Spinal cord (tissue), 9 donors: ENCODE measurements at regions not wholly inside any gene's neighbourhood (a gene's known extent, or its start where the extent isn't known, plus 50 kb on each side); places are given as distances from the start of the nearest gene placed in this dataset.

Source experiments
- DNase-seq, 6 donors: peaks; one replicate each; pipeline versions ENCODE4 v3.0.0 to v3.0.0-alpha.2; 2013 to 2015; ENCODE audit warnings: low spot score in 6 of 6, low read depth in 4 of 6
- H3K27ac ChIP-seq: one replicate; pipeline ENCODE4 v1.5.1; 2013; ENCODE audit warnings: low read depth, low read length, control low read depth
- H3K27me3 ChIP-seq: one replicate; pipeline ENCODE4 v1.6.1; 2013; ENCODE audit warnings: low read length; ENCODE audit not compliant: control insufficient read depth, insufficient read depth
- H3K36me3 ChIP-seq: one replicate; pipeline ENCODE4 v1.6.1; 2013; ENCODE audit warnings: low read length; ENCODE audit not compliant: control insufficient read depth, insufficient read depth
- H3K4me1 ChIP-seq: one replicate; pipeline ENCODE4 v1.6.1; 2013; ENCODE audit warnings: low read length; ENCODE audit not compliant: control insufficient read depth, insufficient read depth
- H3K4me3 ChIP-seq: one replicate; pipeline ENCODE4 v1.5.1; 2013; ENCODE audit warnings: low read depth, low read length, control low read depth
- H3K9me3 ChIP-seq: one replicate; pipeline ENCODE4 v1.6.1; 2013; ENCODE audit warnings: low read length; ENCODE audit not compliant: control insufficient read depth, insufficient read depth
- WGBS: methylation state at CpG from one replicate; pipeline ENCODE4 v1.1.5; 2013; ENCODE audit warnings: missing lambda C conversion rate; ENCODE audit not compliant: insufficient coverage; 5-methylcytosine and 5-hydroxymethylcytosine counted together
- donor health status: healthy.

- Histone ChIP-seq H3K9me3 (no peaks in the 10 kb centered on the region), H3K27ac (peak overlapping the region; percentile 78), H3K27me3 (no peaks in the 10 kb centered on the region), H3K36me3 (no peaks in the 10 kb centered on the region), H3K4me1 (peaks cover 8% of the 10 kb centered on the region), H3K4me3 (no peak overlapping the region)
- peak in 4 of 6 donors; percentile 51 to 93 (median 78) for DNase-seq
- WGBS, result 17% methylated on average over 1 of the region's 6 CpGs
These were observed 75.0 kb downstream of the HMHB1 start for GRCh38 chr5:143886651-143887638.

DNA sequence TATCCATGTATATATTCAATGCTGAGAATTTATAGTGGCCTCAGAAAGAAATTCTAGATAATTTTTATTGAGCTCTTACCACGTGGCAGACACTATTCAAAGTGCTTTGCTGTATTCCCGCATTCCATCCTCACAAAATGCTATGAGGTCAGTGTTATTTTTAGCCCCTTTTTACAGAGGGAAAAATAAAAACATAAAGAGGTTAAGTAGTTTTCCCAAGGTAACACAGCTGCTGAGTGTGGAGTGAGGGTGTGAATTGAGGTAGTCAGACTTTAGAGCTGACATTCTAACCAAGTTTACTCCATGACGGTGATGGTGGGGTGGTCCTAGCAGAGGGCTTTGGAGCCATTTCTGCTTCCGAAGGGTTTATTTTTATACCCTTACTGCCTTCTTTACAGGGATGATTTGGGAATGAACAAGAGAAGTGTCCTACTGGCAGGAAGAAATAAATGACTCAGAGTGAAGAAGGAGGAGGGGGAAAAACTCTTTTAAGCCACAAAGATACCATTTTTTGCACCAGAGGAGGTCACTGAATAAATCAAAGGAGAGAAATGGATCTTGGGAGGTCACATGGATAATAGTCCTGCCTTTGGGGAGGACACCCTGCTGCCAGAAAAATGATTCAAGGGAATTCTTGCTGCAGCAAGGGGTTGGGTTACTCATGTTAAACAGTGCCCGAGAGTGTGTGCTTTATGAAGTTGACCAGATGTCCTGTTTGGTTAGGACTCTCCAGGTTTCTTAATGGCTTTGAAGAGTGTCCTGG lies 76.1 kb downstream of the HMHB1 start:
- peak in 1 of 6 donors; percentile 52 for DNase-seq

DNA sequence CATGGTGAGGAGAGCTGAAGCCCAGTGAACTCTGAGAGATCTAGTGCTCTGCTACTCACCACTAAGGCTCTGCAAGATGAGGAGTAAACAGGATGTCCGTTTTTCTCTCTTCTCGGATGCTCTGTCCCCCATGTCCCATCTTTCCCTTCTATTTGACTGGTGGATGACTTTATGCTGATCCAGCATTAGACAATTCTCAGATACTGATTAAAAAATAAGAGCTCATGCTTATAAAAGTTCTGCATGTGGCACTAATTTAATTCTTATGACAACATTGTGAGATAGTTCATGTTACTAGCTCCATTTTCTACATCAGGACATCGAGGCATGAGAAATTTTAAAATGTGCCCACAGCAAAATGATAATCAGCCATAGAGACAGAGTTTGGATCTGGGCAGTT lies 77.0 kb downstream of the HMHB1 start:
- Histone ChIP-seq H3K36me3 (no peaks in the 10 kb centered on the region), H3K9me3 (no peaks in the 10 kb centered on the region), H3K4me1 (peaks cover 8% of the 10 kb centered on the region), H3K4me3 (no peak overlapping the region), H3K27ac (peak overlapping the region; percentile 12), H3K27me3 (no peaks in the 10 kb centered on the region)
- WGBS, result no CpG with 5 or more reads among the region's 3 CpGs
- no peak for DNase-seq

More for the DNA sequence above, 76.1 kb downstream of the HMHB1 start:
- WGBS, result 63% methylated on average over 1 of the region's 5 CpGs
- H3K36me3 ChIP-seq, result no peaks in the 10 kb centered on the region
- H3K9me3 ChIP-seq, result no peaks in the 10 kb centered on the region
- no peaks in the 10 kb centered on the region for H3K27me3 ChIP-seq
- peak overlapping the region; percentile 12 for H3K27ac ChIP-seq
- H3K4me1 ChIP-seq, result peaks cover 8% of the 10 kb centered on the region
- no peak overlapping the region for H3K4me3 ChIP-seq

DNA sequence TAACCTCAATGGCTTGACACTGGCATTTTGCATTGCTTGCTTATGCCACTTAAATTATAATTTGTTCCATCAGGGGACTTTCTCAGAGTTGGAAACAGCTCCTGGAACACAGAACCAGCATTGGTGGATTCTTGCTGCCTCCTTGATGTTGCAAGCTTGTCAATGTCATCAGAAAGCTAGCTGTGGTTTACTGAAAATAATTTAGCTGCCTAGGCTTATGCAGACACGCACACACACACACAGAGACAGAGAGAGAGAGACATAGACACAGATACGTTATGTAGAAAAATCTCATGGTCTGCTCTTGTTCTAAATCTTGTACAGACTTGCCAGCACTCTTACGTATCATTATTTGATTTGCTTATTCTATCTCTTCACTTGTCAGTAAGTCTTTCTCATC lies 78.0 kb downstream of the HMHB1 start:
- DNase-seq, result no peak
- Histone ChIP-seq H3K27ac (peak overlapping the region; percentile 4), H3K4me1 (peaks cover 8% of the 10 kb centered on the region), H3K4me3 (no peak overlapping the region), H3K27me3 (no peaks in the 10 kb centered on the region), H3K36me3 (no peaks in the 10 kb centered on the region), H3K9me3 (no peaks in the 10 kb centered on the region)
- 40% methylated on average over 1 of the region's 3 CpGs for WGBS

DNA sequence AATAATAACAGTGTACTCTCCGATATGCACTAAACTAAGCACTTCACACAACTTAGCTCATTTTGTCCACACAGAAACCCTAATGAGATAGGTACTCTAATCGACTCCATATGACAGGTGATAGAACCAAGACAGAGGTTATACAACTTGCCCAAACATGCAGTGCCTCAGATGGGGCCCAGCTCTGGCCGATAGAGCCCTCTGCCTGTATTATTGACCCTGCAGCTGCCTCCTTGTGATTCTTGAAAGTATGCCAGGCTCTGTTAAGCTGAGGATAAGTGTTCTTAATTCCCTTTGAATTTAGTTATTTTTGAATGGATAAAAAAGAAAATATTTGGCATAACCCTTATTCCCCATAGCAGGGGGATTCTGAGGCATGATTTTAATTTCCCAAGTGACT lies 78.5 kb downstream of the HMHB1 start:
- WGBS, result 26% methylated on average over 2 of the region's 3 CpGs
- peaks cover 8% of the 10 kb centered on the region for H3K4me1 ChIP-seq
- peak in 1 of 6 donors; percentile 63 for DNase-seq
- H3K36me3 ChIP-seq, result no peaks in the 10 kb centered on the region
- no peak overlapping the region for H3K4me3 ChIP-seq
- peak overlapping the region; percentile 4 for H3K27ac ChIP-seq
- no peaks in the 10 kb centered on the region for H3K9me3 ChIP-seq
- H3K27me3 ChIP-seq, result no peaks in the 10 kb centered on the region

- no peaks in the 10 kb centered on the region for H3K36me3 ChIP-seq
- H3K9me3 ChIP-seq, result no peaks in the 10 kb centered on the region
- H3K4me1 ChIP-seq, result peaks cover 2% of the 10 kb centered on the region
- peak in 2 of 6 donors; percentile 23 to 44 for DNase-seq
- H3K27ac ChIP-seq, result no peak overlapping the region
- no peak overlapping the region for H3K4me3 ChIP-seq
- WGBS, result no CpG with 5 or more reads among the region's 1 CpG
- H3K27me3 ChIP-seq, result no peaks in the 10 kb centered on the region
These were observed 80.3 kb downstream of the HMHB1 start for GRCh38 chr5:143892271-143892670.

- Histone ChIP-seq H3K4me1 (no peaks in the 10 kb centered on the region), H3K9me3 (no peaks in the 10 kb centered on the region), H3K4me3 (no peak overlapping the region), H3K27me3 (no peaks in the 10 kb centered on the region), H3K27ac (no peak overlapping the region), H3K36me3 (no peaks in the 10 kb centered on the region)
- no peak for DNase-seq
- WGBS, result 83% methylated on average over 1 of the region's 2 CpGs
These were observed 80.9 kb downstream of the HMHB1 start for GRCh38 chr5:143892908-143893307.

- no peaks in the 10 kb centered on the region for H3K36me3 ChIP-seq
- no CpG with 5 or more reads among the region's 2 CpGs for WGBS
- no peak for DNase-seq
- H3K27me3 ChIP-seq, result no peaks in the 10 kb centered on the region
- H3K9me3 ChIP-seq, result no peaks in the 10 kb centered on the region
- H3K4me1 ChIP-seq, result no peaks in the 10 kb centered on the region
- H3K4me3 ChIP-seq, result no peak overlapping the region
- no peak overlapping the region for H3K27ac ChIP-seq
These were observed 81.7 kb downstream of the HMHB1 start for GRCh38 chr5:143893638-143894037.

DNA sequence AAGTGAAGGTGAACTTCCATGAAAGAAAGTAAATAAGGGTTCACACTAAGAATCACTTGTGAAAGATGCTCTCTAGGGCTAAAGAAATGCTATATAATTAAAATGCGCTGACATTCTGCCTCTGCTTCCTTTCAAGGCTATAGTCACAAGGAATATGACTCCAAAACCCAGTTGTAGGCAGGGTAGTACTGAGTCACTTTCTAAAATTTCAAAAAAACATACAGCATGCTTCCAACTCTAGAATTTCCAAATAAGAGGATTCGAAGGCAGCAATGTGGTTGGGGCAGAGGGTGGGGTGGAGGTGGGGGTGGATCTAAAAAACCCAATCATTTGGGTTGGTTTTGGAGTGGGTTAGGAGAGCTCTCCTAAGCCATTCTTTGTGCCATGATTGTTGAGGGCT lies 84.6 kb downstream of the HMHB1 start:
- no peaks in the 10 kb centered on the region for H3K36me3 ChIP-seq
- H3K27me3 ChIP-seq, result no peaks in the 10 kb centered on the region
- no peak overlapping the region for H3K27ac ChIP-seq
- H3K9me3 ChIP-seq, result no peaks in the 10 kb centered on the region
- WGBS, result no CpG with 5 or more reads among the region's 2 CpGs
- no peak overlapping the region for H3K4me3 ChIP-seq
- H3K4me1 ChIP-seq, result no peaks in the 10 kb centered on the region
- DNase-seq, result no peak
